ENCODE measurements at regions not wholly inside any gene's neighbourhood (a gene's known extent, or its start where the extent isn't known, plus 50 kb on each side); places are given as distances from the start of the nearest gene placed in this dataset.
"Not testable (repeated sequence)": the region's sequence is repeated elsewhere in the genome, so short reads cannot be mapped to it uniquely, and the experiment has no call there.

- H3K27me3 ChIP-seq (ENCODE audit: low read depth, low read length) = no peaks in the 10 kb centered on the region
- no peak overlapping the region for H3K9ac ChIP-seq (ENCODE audit: low read length)
- H3K27ac ChIP-seq (ENCODE audit: low read length) = no peak overlapping the region
- no peaks in the 10 kb centered on the region for H4K20me1 ChIP-seq (ENCODE audit: insufficient read depth, low read length)
- TF ChIP-seq EZH2phosphoT487 (IDR thresholded peaks at IDR 0.05; ENCODE audit: low read depth) (no peak), CTCF (IDR thresholded peaks at IDR 0.05; ENCODE audit: low read depth, low read length) (no peak)
- no peaks in the 10 kb centered on the region for H3K9me3 ChIP-seq (ENCODE audit: insufficient read depth, low read length)
- H3K4me1 ChIP-seq (ENCODE audit: low read length) = no peaks in the 10 kb centered on the region
- H3K4me2 ChIP-seq (ENCODE audit: low read length) = no peak overlapping the region
- no peak overlapping the region for H2AFZ ChIP-seq (ENCODE audit: low read depth, low read length)
- no peak overlapping the region for H3K4me3 ChIP-seq (ENCODE audit: low read length)
- H3K36me3 ChIP-seq (replicated peaks; ENCODE audit: low read depth, low read length) = no peaks in the 10 kb centered on the region
- H3K79me2 ChIP-seq (ENCODE audit: low read length) = no peaks in the 10 kb centered on the region
Observed at GRCh38 chr13:70235565-70235964, 127.3 kb upstream of the KLHL1 start.

- Histone ChIP-seq H3K79me2 (ENCODE audit: low read length) (no peaks in the 10 kb centered on the region), H3K9me3 (ENCODE audit: insufficient read depth, low read length) (no peaks in the 10 kb centered on the region), H3K4me2 (ENCODE audit: low read length) (no peak overlapping the region), H4K20me1 (ENCODE audit: insufficient read depth, low read length) (no peaks in the 10 kb centered on the region), H3K4me3 (ENCODE audit: low read length) (no peak overlapping the region), H3K4me1 (ENCODE audit: low read length) (no peaks in the 10 kb centered on the region), H3K27ac (ENCODE audit: low read length) (no peak overlapping the region), H3K27me3 (ENCODE audit: low read depth, low read length) (no peaks in the 10 kb centered on the region), H3K36me3 (replicated peaks; ENCODE audit: low read depth, low read length) (no peaks in the 10 kb centered on the region), H2AFZ (ENCODE audit: low read depth, low read length) (no peak overlapping the region), H3K9ac (ENCODE audit: low read length) (no peak overlapping the region)
- TF ChIP-seq EZH2phosphoT487 (IDR thresholded peaks at IDR 0.05; ENCODE audit: low read depth) = no peak
- TF ChIP-seq CTCF (IDR thresholded peaks at IDR 0.05; ENCODE audit: low read depth, low read length) = no peak
Observed at GRCh38 chr13:70223911-70224310, 115.7 kb upstream of the KLHL1 start.

- no peak overlapping the region for H3K4me2 ChIP-seq (ENCODE audit: low read length)
- no peak overlapping the region for H2AFZ ChIP-seq (ENCODE audit: low read depth, low read length)
- H3K27me3 ChIP-seq (ENCODE audit: low read depth, low read length) = no peaks in the 10 kb centered on the region
- H3K27ac ChIP-seq (ENCODE audit: low read length) = no peak overlapping the region
- TF ChIP-seq CTCF (IDR thresholded peaks at IDR 0.05; ENCODE audit: low read depth, low read length) = no peak
- TF ChIP-seq EZH2phosphoT487 (IDR thresholded peaks at IDR 0.05; ENCODE audit: low read depth) = no peak
- no peaks in the 10 kb centered on the region for H3K36me3 ChIP-seq (replicated peaks; ENCODE audit: low read depth, low read length)
- H3K9ac ChIP-seq (ENCODE audit: low read length) = no peak overlapping the region
- H3K4me3 ChIP-seq (ENCODE audit: low read length) = no peak overlapping the region
- no peaks in the 10 kb centered on the region for H3K79me2 ChIP-seq (ENCODE audit: low read length)
- no peaks in the 10 kb centered on the region for H4K20me1 ChIP-seq (ENCODE audit: insufficient read depth, low read length)
- no peaks in the 10 kb centered on the region for H3K9me3 ChIP-seq (ENCODE audit: insufficient read depth, low read length)
- no peaks in the 10 kb centered on the region for H3K4me1 ChIP-seq (ENCODE audit: low read length)
Observed at GRCh38 chr13:70222926-70223325, 114.7 kb upstream of the KLHL1 start.

- Histone ChIP-seq H3K4me2 (ENCODE audit: low read length) (no peak overlapping the region), H3K4me3 (ENCODE audit: low read length) (no peak overlapping the region), H3K36me3 (replicated peaks; ENCODE audit: low read depth, low read length) (no peaks in the 10 kb centered on the region), H3K27ac (ENCODE audit: low read length) (no peak overlapping the region), H3K4me1 (ENCODE audit: low read length) (no peaks in the 10 kb centered on the region), H3K9me3 (ENCODE audit: insufficient read depth, low read length) (no peaks in the 10 kb centered on the region), H4K20me1 (ENCODE audit: insufficient read depth, low read length) (no peaks in the 10 kb centered on the region), H2AFZ (ENCODE audit: low read depth, low read length) (no peak overlapping the region), H3K79me2 (ENCODE audit: low read length) (no peaks in the 10 kb centered on the region), H3K27me3 (ENCODE audit: low read depth, low read length) (no peaks in the 10 kb centered on the region), H3K9ac (ENCODE audit: low read length) (no peak overlapping the region)
- no peak for TF ChIP-seq EZH2phosphoT487 (IDR thresholded peaks at IDR 0.05; ENCODE audit: low read depth)
- no peak for TF ChIP-seq CTCF (IDR thresholded peaks at IDR 0.05; ENCODE audit: low read depth, low read length)
Observed at GRCh38 chr13:70218618-70219017, 110.4 kb upstream of the KLHL1 start.

- not testable (repeated sequence) for H3K27me3 ChIP-seq (ENCODE audit: low read depth, low read length); H3K9ac ChIP-seq (ENCODE audit: low read length); H3K36me3 ChIP-seq (replicated peaks; ENCODE audit: low read depth, low read length); H3K9me3 ChIP-seq (ENCODE audit: insufficient read depth, low read length); H4K20me1 ChIP-seq (ENCODE audit: insufficient read depth, low read length); H3K79me2 ChIP-seq (ENCODE audit: low read length); H3K4me2 ChIP-seq (ENCODE audit: low read length); H2AFZ ChIP-seq (ENCODE audit: low read depth, low read length); H3K4me3 ChIP-seq (ENCODE audit: low read length); H3K27ac ChIP-seq (ENCODE audit: low read length); H3K4me1 ChIP-seq (ENCODE audit: low read length)
Observed at GRCh38 chr13:70208968-70209367, 100.7 kb upstream of the KLHL1 start.

Data from OCI-LY3 (cell line).